ENCODE measurements at regions not wholly inside any gene's neighbourhood (a gene's known extent, or its start where the extent isn't known, plus 50 kb on each side); places are given as distances from the start of the nearest gene placed in this dataset.

DNA sequence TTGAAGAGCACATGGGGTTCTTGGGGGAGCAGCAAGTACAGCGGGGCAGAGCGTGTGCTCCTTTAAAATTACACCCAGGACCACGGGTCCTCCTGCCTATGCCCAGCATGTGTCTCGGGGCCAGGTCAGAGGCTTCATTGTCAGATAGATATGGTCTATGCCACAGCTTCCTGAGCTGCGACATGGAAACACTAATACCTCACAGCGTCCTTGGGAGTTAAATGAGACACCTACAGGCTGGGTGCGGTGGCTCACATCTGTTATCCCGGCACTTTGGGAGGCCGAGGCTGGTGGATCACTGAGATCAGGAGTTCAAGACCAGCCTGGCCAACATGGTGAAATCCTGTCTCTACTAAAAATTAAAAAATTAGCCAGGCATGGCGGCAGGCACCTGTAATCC is 110.8 kb upstream of the ATL2 start:
- ChIA-PET CTCF (no interaction called here), RAD21 (ENCODE audit: low non-redundant PET in 1 of 2, low total read pairs in 2 of 2, uncharacterized antibody in 2 of 2, unreplicated experiment in 2 of 2) (no interaction called here), POLR2A (no interaction called here)
- no peaks in the 10 kb centered on the region for H3K9me2 ChIP-seq (ENCODE audit: insufficient read depth)
- H3K79me2 ChIP-seq (ENCODE audit: insufficient read depth, low read length) = no peaks in the 10 kb centered on the region
- H3K27ac ChIP-seq (ENCODE audit: low read depth, low read length) = no peak overlapping the region
- no peak for DNase-seq (ENCODE audit: low read depth, low spot score)
- H4K20me1 ChIP-seq (ENCODE audit: insufficient read depth) = no peaks in the 10 kb centered on the region
- no peak overlapping the region for H2AFZ ChIP-seq (ENCODE audit: low read depth, low read length, poor library complexity, severe bottlenecking)
- no peaks in the 10 kb centered on the region for H3K36me3 ChIP-seq (ENCODE audit: control insufficient read depth in 1 of 2, insufficient read depth in 2 of 2, low read length in 2 of 2)
- no peaks in the 10 kb centered on the region for H3K9me3 ChIP-seq (ENCODE audit: control insufficient read depth in 1 of 2, insufficient read depth in 1 of 2, low read depth in 1 of 2, low read length in 2 of 2)
- no peaks in the 10 kb centered on the region for H3K27me3 ChIP-seq (ENCODE audit: insufficient read depth, low read length)
- TF ChIP-seq CEBPB (IDR thresholded peaks at IDR 0.05; ENCODE audit: low read depth) = no peak
- H3K9ac ChIP-seq (ENCODE audit: low read length) = no peak overlapping the region
- no peaks in the 10 kb centered on the region for H3K4me1 ChIP-seq (ENCODE audit: control insufficient read depth in 1 of 2, insufficient read depth in 2 of 2, low read length in 2 of 2)
- intact Hi-C loops (cut with micrococcal nuclease) = no loop called here
- 0 out of 2 replicates have a peak, but pooled peaks have one; percentile 47 for ATAC-seq
- H3K4me2 ChIP-seq (ENCODE audit: low read length) = no peak overlapping the region
- BruUV-seq (replicated peaks) = no TSS peak
- no peak overlapping the region for H3K4me3 ChIP-seq (replicated peaks in 1 of 2; ENCODE audit: low read depth in 1 of 2, low read length in 2 of 2)

DNA sequence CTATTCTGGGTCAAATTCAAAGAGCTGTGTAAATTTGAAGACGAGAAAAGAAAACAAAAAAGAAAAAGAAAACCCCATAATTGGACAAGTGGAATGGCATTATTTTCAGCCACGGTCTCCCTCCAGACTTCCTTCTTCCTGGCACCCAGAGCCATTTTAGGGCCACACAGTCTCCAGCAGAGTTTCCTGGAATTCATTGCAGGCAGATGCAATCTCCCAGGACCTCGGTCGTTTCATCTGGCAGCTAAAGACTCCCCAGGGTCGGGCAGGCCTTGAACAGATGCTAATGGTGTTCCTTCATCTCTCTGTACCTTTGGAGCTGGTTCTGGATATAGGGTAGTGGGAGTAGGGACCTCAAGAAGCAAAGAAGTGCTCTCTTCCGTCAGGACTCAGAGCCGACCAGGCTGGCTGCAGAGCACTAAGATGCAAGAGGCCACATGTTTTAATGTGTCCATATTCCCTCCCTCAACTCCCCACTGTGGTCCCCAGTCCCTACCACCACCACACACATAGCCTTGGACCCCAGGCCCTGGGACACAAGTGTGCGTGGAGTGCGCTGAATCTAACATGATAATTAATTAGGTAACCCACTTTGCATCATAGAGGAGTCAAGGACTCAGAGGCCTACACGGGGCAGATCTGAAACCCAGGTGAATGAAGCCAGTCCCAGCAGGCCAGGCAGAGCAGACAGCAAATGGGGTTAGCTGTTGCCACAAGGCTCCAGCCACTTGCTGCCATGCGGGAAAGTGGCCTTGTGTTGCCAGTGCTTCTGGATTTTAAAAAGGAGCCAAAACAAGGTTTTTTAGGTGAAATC is 109.3 kb upstream of the ATL2 start:
- no peaks in the 10 kb centered on the region for H3K27me3 ChIP-seq (ENCODE audit: insufficient read depth, low read length)
- DNase-seq (ENCODE audit: low read depth, low spot score) = no peak
- H3K9me3 ChIP-seq (ENCODE audit: control insufficient read depth in 1 of 2, insufficient read depth in 1 of 2, low read depth in 1 of 2, low read length in 2 of 2) = no peaks in the 10 kb centered on the region
- H3K4me1 ChIP-seq (ENCODE audit: control insufficient read depth in 1 of 2, insufficient read depth in 2 of 2, low read length in 2 of 2) = no peaks in the 10 kb centered on the region
- no peak overlapping the region for H3K4me3 ChIP-seq (replicated peaks in 1 of 2; ENCODE audit: low read depth in 1 of 2, low read length in 2 of 2)
- no peak overlapping the region for H3K4me2 ChIP-seq (ENCODE audit: low read length)
- ChIA-PET POLR2A (no interaction called here), CTCF (interaction anchor here (0.6 to 1.0 kb wide), 2 partner anchors 21 to 50 kb away, joined by 3 to 4 read pairs; no protein-coding TSS in a partner anchor), RAD21 (ENCODE audit: low non-redundant PET in 1 of 2, low total read pairs in 2 of 2, uncharacterized antibody in 2 of 2, unreplicated experiment in 2 of 2) (no interaction called here)
- no TSS peak for BruUV-seq (replicated peaks)
- TF ChIP-seq SP1 (IDR thresholded peaks at IDR 0.05; ENCODE audit: low read depth) = no peak
- no peak for TF ChIP-seq TCF7L2 (IDR thresholded peaks at IDR 0.05; ENCODE audit: borderline replicate concordance, extremely low read depth, insufficient read depth, insufficient read length)
- TF ChIP-seq EZH2phosphoT487 (IDR thresholded peaks at IDR 0.05; ENCODE audit: borderline replicate concordance) = no peak
- TF ChIP-seq, protein P1, sequence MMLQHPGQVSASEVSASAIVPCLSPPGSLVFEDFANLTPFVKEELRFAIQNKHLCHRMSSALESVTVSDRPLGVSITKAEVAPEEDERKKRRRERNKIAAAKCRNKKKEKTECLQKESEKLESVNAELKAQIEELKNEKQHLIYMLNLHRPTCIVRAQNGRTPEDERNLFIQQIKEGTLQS (IDR thresholded peaks at IDR 0.05) = no peak
- no peak for TF ChIP-seq JUND (IDR thresholded peaks at IDR 0.05)
- TF ChIP-seq CEBPB (IDR thresholded peaks at IDR 0.05; ENCODE audit: low read depth) = no peak
- TF ChIP-seq EGR1 (IDR thresholded peaks at IDR 0.05; ENCODE audit: low read depth) = no peak
- no peak for TF ChIP-seq POLR2AphosphoS5 (IDR thresholded peaks at IDR 0.05; ENCODE audit: low read depth, low read length)
- TF ChIP-seq SIN3A (IDR thresholded peaks at IDR 0.05; ENCODE audit: low read depth) = no peak
- TF ChIP-seq, protein P2, sequence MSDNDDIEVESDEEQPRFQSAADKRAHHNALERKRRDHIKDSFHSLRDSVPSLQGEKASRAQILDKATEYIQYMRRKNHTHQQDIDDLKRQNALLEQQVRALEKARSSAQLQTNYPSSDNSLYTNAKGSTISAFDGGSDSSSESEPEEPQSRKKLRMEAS (IDR thresholded peaks at IDR 0.05) = no peak
- TF ChIP-seq, protein P3, sequence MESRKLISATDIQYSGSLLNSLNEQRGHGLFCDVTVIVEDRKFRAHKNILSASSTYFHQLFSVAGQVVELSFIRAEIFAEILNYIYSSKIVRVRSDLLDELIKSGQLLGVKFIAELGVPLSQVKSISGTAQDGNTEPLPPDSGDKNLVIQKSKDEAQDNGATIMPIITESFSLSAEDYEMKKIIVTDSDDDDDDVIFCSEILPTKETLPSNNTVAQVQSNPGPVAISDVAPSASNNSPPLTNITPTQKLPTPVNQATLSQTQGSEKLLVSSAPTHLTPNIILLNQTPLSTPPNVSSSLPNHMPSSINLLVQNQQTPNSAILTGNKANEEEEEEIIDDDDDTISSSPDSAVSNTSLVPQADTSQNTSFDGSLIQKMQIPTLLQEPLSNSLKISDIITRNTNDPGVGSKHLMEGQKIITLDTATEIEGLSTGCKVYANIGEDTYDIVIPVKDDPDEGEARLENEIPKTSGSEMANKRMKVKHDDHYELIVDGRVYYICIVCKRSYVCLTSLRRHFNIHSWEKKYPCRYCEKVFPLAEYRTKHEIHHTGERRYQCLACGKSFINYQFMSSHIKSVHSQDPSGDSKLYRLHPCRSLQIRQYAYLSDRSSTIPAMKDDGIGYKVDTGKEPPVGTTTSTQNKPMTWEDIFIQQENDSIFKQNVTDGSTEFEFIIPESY (IDR thresholded peaks at IDR 0.05; ENCODE audit: extremely low read depth, insufficient replicate concordance, low read length) = no peak
- TF ChIP-seq, protein P4, sequence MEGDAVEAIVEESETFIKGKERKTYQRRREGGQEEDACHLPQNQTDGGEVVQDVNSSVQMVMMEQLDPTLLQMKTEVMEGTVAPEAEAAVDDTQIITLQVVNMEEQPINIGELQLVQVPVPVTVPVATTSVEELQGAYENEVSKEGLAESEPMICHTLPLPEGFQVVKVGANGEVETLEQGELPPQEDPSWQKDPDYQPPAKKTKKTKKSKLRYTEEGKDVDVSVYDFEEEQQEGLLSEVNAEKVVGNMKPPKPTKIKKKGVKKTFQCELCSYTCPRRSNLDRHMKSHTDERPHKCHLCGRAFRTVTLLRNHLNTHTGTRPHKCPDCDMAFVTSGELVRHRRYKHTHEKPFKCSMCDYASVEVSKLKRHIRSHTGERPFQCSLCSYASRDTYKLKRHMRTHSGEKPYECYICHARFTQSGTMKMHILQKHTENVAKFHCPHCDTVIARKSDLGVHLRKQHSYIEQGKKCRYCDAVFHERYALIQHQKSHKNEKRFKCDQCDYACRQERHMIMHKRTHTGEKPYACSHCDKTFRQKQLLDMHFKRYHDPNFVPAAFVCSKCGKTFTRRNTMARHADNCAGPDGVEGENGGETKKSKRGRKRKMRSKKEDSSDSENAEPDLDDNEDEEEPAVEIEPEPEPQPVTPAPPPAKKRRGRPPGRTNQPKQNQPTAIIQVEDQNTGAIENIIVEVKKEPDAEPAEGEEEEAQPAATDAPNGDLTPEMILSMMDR (IDR thresholded peaks at IDR 0.05 in 2 of 3, conservative IDR thresholded peaks at IDR 0.05 in 1 of 3; ENCODE audit: borderline replicate concordance in 1 of 3, insufficient read depth in 1 of 3, low read depth in 2 of 3, low read length in 2 of 3) = no peak
- no peak for TF ChIP-seq EZH2 (IDR thresholded peaks at IDR 0.05)
- TF ChIP-seq SRF (IDR thresholded peaks at IDR 0.05; ENCODE audit: low read depth) = no peak
- H3K27ac ChIP-seq (ENCODE audit: low read depth, low read length) = no peak overlapping the region
- ATAC-seq = no peak
- no peaks in the 10 kb centered on the region for H3K9me2 ChIP-seq (ENCODE audit: insufficient read depth)
- no peaks in the 10 kb centered on the region for H4K20me1 ChIP-seq (ENCODE audit: insufficient read depth)
- H2AFZ ChIP-seq (ENCODE audit: low read depth, low read length, poor library complexity, severe bottlenecking) = no peak overlapping the region
- intact Hi-C loops (cut with micrococcal nuclease) = no loop called here
- no peak overlapping the region for H3K9ac ChIP-seq (ENCODE audit: low read length)
- H3K36me3 ChIP-seq (ENCODE audit: control insufficient read depth in 1 of 2, insufficient read depth in 2 of 2, low read length in 2 of 2) = no peaks in the 10 kb centered on the region
- H3K79me2 ChIP-seq (ENCODE audit: insufficient read depth, low read length) = no peaks in the 10 kb centered on the region
